ENCODE measurements at regions not wholly inside any gene's neighbourhood (a gene's known extent, or its start where the extent isn't known, plus 50 kb on each side); places are given as distances from the start of the nearest gene placed in this dataset.

GRCh38 chr1:214824763-214825162 lies 221.8 kb downstream of the CENPF start:
- TF ChIP-seq, protein P1, sequence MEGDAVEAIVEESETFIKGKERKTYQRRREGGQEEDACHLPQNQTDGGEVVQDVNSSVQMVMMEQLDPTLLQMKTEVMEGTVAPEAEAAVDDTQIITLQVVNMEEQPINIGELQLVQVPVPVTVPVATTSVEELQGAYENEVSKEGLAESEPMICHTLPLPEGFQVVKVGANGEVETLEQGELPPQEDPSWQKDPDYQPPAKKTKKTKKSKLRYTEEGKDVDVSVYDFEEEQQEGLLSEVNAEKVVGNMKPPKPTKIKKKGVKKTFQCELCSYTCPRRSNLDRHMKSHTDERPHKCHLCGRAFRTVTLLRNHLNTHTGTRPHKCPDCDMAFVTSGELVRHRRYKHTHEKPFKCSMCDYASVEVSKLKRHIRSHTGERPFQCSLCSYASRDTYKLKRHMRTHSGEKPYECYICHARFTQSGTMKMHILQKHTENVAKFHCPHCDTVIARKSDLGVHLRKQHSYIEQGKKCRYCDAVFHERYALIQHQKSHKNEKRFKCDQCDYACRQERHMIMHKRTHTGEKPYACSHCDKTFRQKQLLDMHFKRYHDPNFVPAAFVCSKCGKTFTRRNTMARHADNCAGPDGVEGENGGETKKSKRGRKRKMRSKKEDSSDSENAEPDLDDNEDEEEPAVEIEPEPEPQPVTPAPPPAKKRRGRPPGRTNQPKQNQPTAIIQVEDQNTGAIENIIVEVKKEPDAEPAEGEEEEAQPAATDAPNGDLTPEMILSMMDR (IDR thresholded peaks at IDR 0.05), result no peak
- TF ChIP-seq POLR2A (IDR thresholded peaks at IDR 0.05), result no peak

Measured in adrenal gland (tissue), 5 donors.